GM21390 (cell line): ENCODE measurements at regions not wholly inside any gene's neighbourhood (a gene's known extent, or its start where the extent isn't known, plus 50 kb on each side); places are given as distances from the start of the nearest gene placed in this dataset.
A peak's percentile ranks its signal among the peaks of the same experiment; 100 is the strongest.
"Not testable (repeated sequence)": the region's sequence is repeated elsewhere in the genome, so short reads cannot be mapped to it uniquely, and the experiment has no call there.

Source experiments
- ATAC-seq: cut with Tn5 transposase; IDR thresholded peaks from one replicate; pipeline ENCODE4 v1.9.1; 2021; ENCODE audit not compliant: unreplicated experiment

GRCh38 chr3:106294121-106294520 lies 425.3 kb upstream of the CBLB start:
- ATAC-seq = no peak

GRCh38 chr3:106296062-106296461 lies 427.2 kb upstream of the CBLB start:
- no peak for ATAC-seq

GRCh38 chr3:106299300-106300098 lies 430.7 kb upstream of the CBLB start:
- ATAC-seq = peak; percentile 59

GRCh38 chr3:106302451-106303221 lies 433.8 kb upstream of the CBLB start:
- peak; percentile 89 for ATAC-seq

GRCh38 chr3:106303766-106304165 lies 435.0 kb upstream of the CBLB start:
- no peak for ATAC-seq

GRCh38 chr3:106305127-106305526 lies 436.3 kb upstream of the CBLB start:
- no peak for ATAC-seq

- ATAC-seq = no peak
Measured at GRCh38 chr3:106305882-106306435, 437.1 kb upstream of the CBLB start.

- ATAC-seq = no peak
Measured at GRCh38 chr3:106309274-106309673, 440.5 kb upstream of the CBLB start.

- not testable (repeated sequence) for ATAC-seq
Measured at GRCh38 chr3:106309798-106310197, 441.0 kb upstream of the CBLB start.

GRCh38 chr3:106317141-106318055 lies 448.6 kb upstream of the CBLB start:
- ATAC-seq = no peak

GRCh38 chr3:106321438-106321837 lies 452.6 kb upstream of the CBLB start:
- ATAC-seq = not testable (repeated sequence)

- ATAC-seq = no peak
Measured at GRCh38 chr3:106323586-106323985, 454.8 kb upstream of the CBLB start.

GRCh38 chr3:106326941-106327695 lies 458.3 kb upstream of the CBLB start:
- ATAC-seq = no peak

- ATAC-seq = no peak
Measured at GRCh38 chr3:106327696-106328025, 458.8 kb upstream of the CBLB start.

GRCh38 chr3:106328224-106328623 lies 459.4 kb upstream of the CBLB start:
- ATAC-seq = no peak

- ATAC-seq = no peak
Measured at GRCh38 chr3:106329521-106329920, 460.7 kb upstream of the CBLB start.

- no peak for ATAC-seq
Measured at GRCh38 chr3:106331636-106332035, 462.8 kb upstream of the CBLB start.

GRCh38 chr3:106332129-106332528 lies 463.3 kb upstream of the CBLB start:
- ATAC-seq = no peak

- ATAC-seq = peak; percentile 52
Measured at GRCh38 chr3:106332884-106333283, 464.1 kb upstream of the CBLB start.

GRCh38 chr3:106333911-106334618 lies 465.3 kb upstream of the CBLB start:
- ATAC-seq = peak; percentile 54
